GM12878 (cell line): ENCODE measurements at regions not wholly inside any gene's neighbourhood (a gene's known extent, or its start where the extent isn't known, plus 50 kb on each side); places are given as distances from the start of the nearest gene placed in this dataset.

ENCODE experiments used
- ATAC-seq: fragments of 200-7000 bp; cut with Tn5 transposase; 3 replicates; pipeline ENCODE4 v1.9.1; 2020; ENCODE audit warnings: mild to moderate bottlenecking, moderate library complexity
- BruUV-seq: library from RNA; stranded (reverse); fragments of 400-500 nt; replicated peaks from 2 replicates; lab custom pipeline; 2021; lab: Mats Ljungman, UMichigan
- CTCF ChIA-PET: fragments of 300-600 bp; sonication (Branson Sonifier 250); formaldehyde crosslinking; extraction: SDS; loops from one replicate; lab custom pipeline; 2021; ENCODE audit warnings: inconsistent platforms; lab: Yijun Ruan, JAX
- POLR2A ChIA-PET: fragments of 350-600 bp; formaldehyde crosslinking; extraction: SDS; loops from one replicate; lab custom pipeline; 2021; ENCODE audit warnings: inconsistent platforms; lab: Charles Lee
- RAD21 ChIA-PET: fragments of 300-600 bp; sonication (Branson Sonifier 250); formaldehyde crosslinking; loops from one replicate; lab custom pipeline; 2023; ENCODE audit warnings: antibody characterized with exemption; ENCODE audit not compliant: unreplicated experiment; lab: Charles Lee
- SMC1A ChIA-PET: fragments of 300-600 bp; sonication (Branson Sonifier 250); formaldehyde crosslinking; loops from one replicate; lab custom pipeline; 2023; ENCODE audit not compliant: unreplicated experiment, uncharacterized antibody; lab: Charles Lee
- DNase-seq: peaks from one replicate; pipeline ENCODE4 v3.0.0-alpha.2; 2011; ENCODE audit warnings: low read depth, low spot score
- FAIRE-seq: peaks from 3 replicates; lab custom pipeline; 2011; peaks lifted over from hg19 to GRCh38; lab: Jason Lieb, UNC
- H2AFZ ChIP-seq: 2 replicates; pipeline ENCODE4 v1.6.0; 2011; ENCODE audit warnings: low read depth, low read length, control low read depth; ENCODE audit not compliant: control insufficient read depth
- H3K27ac ChIP-seq: 2 replicates; pipeline ENCODE4 v1.5.1; 2011; ENCODE audit warnings: control low read depth; ENCODE audit not compliant: control insufficient read depth, insufficient read depth
- H3K27me3 ChIP-seq, 2 experiments: replicated peaks in 1 of 2; 2 replicates each; pipeline versions ENCODE4 v1.6.0 to v1.6.1; 2011; ENCODE audit warnings: low read length in 1 of 2; ENCODE audit not compliant: control insufficient read depth in 2 of 2, insufficient read depth in 2 of 2
- H3K36me3 ChIP-seq, 2 experiments: 2 replicates each; pipeline ENCODE4 v1.5.1; 2011; ENCODE audit warnings: low read length in 1 of 2; ENCODE audit not compliant: control insufficient read depth in 2 of 2, insufficient read depth in 2 of 2
- H3K4me1 ChIP-seq: 2 replicates; pipeline ENCODE4 v1.6.1; 2011; ENCODE audit warnings: mild to moderate bottlenecking, low read length, moderate library complexity, mixed read lengths; ENCODE audit not compliant: control insufficient read depth, insufficient read depth
- H3K4me2 ChIP-seq: 2 replicates; pipeline ENCODE4 v1.6.0; 2011; ENCODE audit warnings: control low read depth; ENCODE audit not compliant: control insufficient read depth, insufficient read depth
- H3K4me3 ChIP-seq: fragments of 200-600 bp; sonication (generic); 2 replicates; pipeline ENCODE4 v1.5.1; 2016
- H3K79me2 ChIP-seq: 2 replicates; pipeline ENCODE4 v1.6.0; 2011; ENCODE audit warnings: low read length; ENCODE audit not compliant: control insufficient read depth, insufficient read depth
- H3K9ac ChIP-seq: 2 replicates; pipeline ENCODE4 v1.8.0; 2011; ENCODE audit warnings: low read length, control low read depth, mixed read lengths; ENCODE audit not compliant: control insufficient read depth, insufficient read depth
- H3K9me3 ChIP-seq: replicated peaks from 3 replicates; pipeline ENCODE4 v1.5.1; 2011; ENCODE audit warnings: mild to moderate bottlenecking, low read length; ENCODE audit not compliant: control insufficient read depth, insufficient read depth
- H4K20me1 ChIP-seq: 2 replicates; pipeline ENCODE4 v1.6.0; 2011; ENCODE audit not compliant: control insufficient read depth, insufficient read depth
- HCFC1 ChIP-seq: fragments of 150-350 bp; IDR thresholded peaks from 2 replicates; pipeline ENCODE4 v1.6.1; 2014; ENCODE audit warnings: low read length
- MTA2 ChIP-seq: fragments of 450-650 bp; IDR thresholded peaks from 2 replicates; pipeline ENCODE4 v1.6.1; 2016; ENCODE audit warnings: low read depth, mild to moderate bottlenecking, moderate library complexity
- MYB ChIP-seq: fragments of 150-350 bp; IDR thresholded peaks from 2 replicates; pipeline ENCODE4 v1.6.1; 2014; ENCODE audit warnings: mild to moderate bottlenecking, low read depth, low read length, borderline replicate concordance
- NFIC ChIP-seq: IDR thresholded peaks from 2 replicates; pipeline ENCODE4 v1.6.1; 2012; ENCODE audit warnings: low read depth, mild to moderate bottlenecking, inconsistent platforms, low read length, moderate library complexity
- NR2C1 ChIP-seq: fragments of 450-650 bp; IDR thresholded peaks from 2 replicates; pipeline ENCODE4 v1.6.1; 2017; ENCODE audit warnings: antibody characterized with exemption, mild to moderate bottlenecking, moderate library complexity
- RBBP5 ChIP-seq: fragments of 200-600 bp; sonication (generic); conservative IDR thresholded peaks from 2 replicates; pipeline ENCODE4 v1.6.1; 2016
- ZNF274 ChIP-seq: IDR thresholded peaks from one replicate; pipeline ENCODE4 v1.8.0; 2011; ENCODE audit not compliant: insufficient read length, insufficient read depth
- WGBS: methylation state at CpG from one replicate; pipeline ENCODE4 v1.1.6; 2016; ENCODE audit warnings: low lambda C conversion rate; ENCODE audit not compliant: insufficient replicate concordance, insufficient coverage; ENCODE audit errors: missing lambda C conversion rate; 5-methylcytosine and 5-hydroxymethylcytosine counted together
- in situ Hi-C: fragments of 300-500 bp; cut with MboI; formaldehyde crosslinking; loops from 9 replicates; pipeline ENCODE4 v1.14.3; 2018; ENCODE audit warnings: mixed read lengths
- intact Hi-C: fragments of 100-400 bp; cut with micrococcal nuclease; formaldehyde crosslinking; loops from one replicate; pipeline ENCODE4 v1.14.2; 2022; ENCODE audit not compliant: unreplicated experiment
- TF ChIP-seq, protein P1 (sequence below), 3 experiments: IDR thresholded peaks in 2 of 3; conservative IDR thresholded peaks in 1 of 3; 2 replicates each; pipeline ENCODE4 v1.5.1; 2011; ENCODE audit warnings: low read depth in 3 of 3, low read length in 3 of 3, mild to moderate bottlenecking in 3 of 3, control low read depth in 2 of 3, moderate library complexity in 2 of 3, inconsistent platforms in 1 of 3, mixed read lengths in 1 of 3; ENCODE audit not compliant: control insufficient read depth in 2 of 3, insufficient read depth in 1 of 3; ENCODE audit errors: extremely low read depth in 1 of 3
- TF ChIP-seq, protein P2 (sequence below): fragments of 450-650 bp; IDR thresholded peaks from 2 replicates; pipeline ENCODE4 v1.6.1; 2017; ENCODE audit warnings: mild to moderate bottlenecking
- TF ChIP-seq, protein P3 (sequence below): fragments of 450-650 bp; formaldehyde crosslinking; IDR thresholded peaks from 2 replicates; pipeline ENCODE4 v1.4.0; 2022; ENCODE audit warnings: mild to moderate bottlenecking, moderate library complexity
- TF ChIP-seq, protein P4 (sequence below): fragments of 450-650 bp; IDR thresholded peaks from 2 replicates; pipeline ENCODE4 v1.6.1; 2017; ENCODE audit warnings: mild to moderate bottlenecking, low read depth, inconsistent platforms; ENCODE audit not compliant: poor library complexity, severe bottlenecking

DNA sequence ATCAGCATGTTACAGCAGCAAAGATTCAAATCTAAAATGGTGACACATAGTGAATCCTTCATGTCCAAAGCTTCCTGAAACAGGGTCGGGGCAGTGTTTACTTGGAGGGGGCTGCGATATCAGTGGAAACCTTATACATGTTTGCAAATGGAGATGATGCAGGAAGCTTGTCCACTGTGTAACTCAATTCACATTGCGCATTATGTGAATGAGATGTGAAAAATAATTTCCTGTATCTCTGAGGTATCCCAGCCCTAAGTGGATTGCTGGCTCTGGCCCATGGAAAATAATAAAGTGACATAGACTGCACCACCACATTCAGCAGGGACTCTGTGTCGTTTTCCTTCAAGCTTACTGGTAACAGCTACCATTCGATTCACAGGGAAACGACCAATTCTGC lies 505.5 kb downstream of the GALR1 start:
- Histone ChIP-seq H3K27me3 (no peaks in the 10 kb centered on the region), H3K4me3 (no peak overlapping the region), H3K36me3 (no peaks in the 10 kb centered on the region), H3K27ac (no peak overlapping the region), H3K9ac (no peak overlapping the region), H3K9me3 (no peaks in the 10 kb centered on the region), H3K79me2 (no peaks in the 10 kb centered on the region), H3K4me1 (no peaks in the 10 kb centered on the region), H2AFZ (no peak overlapping the region), H4K20me1 (no peaks in the 10 kb centered on the region), H3K4me2 (no peak overlapping the region)
- intact Hi-C loops = no loop called here
- 25% methylated on average over 6 of the region's 6 CpGs for WGBS
- no peak for DNase-seq
- no TSS peak for BruUV-seq
- POLR2A ChIA-PET = no interaction called here
- RAD21 ChIA-PET = no interaction called here
- ATAC-seq = no peak
- SMC1A ChIA-PET = no interaction called here
- CTCF ChIA-PET = interaction anchor here (1.1 kb wide), 1 partner anchor 10 kb away, joined by 3 read pairs; no protein-coding TSS in a partner anchor
- no peak for FAIRE-seq
- in situ Hi-C loops = no loop called here
- TF ChIP-seq, protein P1, sequence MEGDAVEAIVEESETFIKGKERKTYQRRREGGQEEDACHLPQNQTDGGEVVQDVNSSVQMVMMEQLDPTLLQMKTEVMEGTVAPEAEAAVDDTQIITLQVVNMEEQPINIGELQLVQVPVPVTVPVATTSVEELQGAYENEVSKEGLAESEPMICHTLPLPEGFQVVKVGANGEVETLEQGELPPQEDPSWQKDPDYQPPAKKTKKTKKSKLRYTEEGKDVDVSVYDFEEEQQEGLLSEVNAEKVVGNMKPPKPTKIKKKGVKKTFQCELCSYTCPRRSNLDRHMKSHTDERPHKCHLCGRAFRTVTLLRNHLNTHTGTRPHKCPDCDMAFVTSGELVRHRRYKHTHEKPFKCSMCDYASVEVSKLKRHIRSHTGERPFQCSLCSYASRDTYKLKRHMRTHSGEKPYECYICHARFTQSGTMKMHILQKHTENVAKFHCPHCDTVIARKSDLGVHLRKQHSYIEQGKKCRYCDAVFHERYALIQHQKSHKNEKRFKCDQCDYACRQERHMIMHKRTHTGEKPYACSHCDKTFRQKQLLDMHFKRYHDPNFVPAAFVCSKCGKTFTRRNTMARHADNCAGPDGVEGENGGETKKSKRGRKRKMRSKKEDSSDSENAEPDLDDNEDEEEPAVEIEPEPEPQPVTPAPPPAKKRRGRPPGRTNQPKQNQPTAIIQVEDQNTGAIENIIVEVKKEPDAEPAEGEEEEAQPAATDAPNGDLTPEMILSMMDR (IDR thresholded peaks at IDR 0.05 in 2 of 3, conservative IDR thresholded peaks at IDR 0.05 in 1 of 3; ENCODE audit: control insufficient read depth in 2 of 3, extremely low read depth in 1 of 3, insufficient read depth in 1 of 3, low read depth in 3 of 3, low read length in 3 of 3) = no peak
- TF ChIP-seq NR2C1 (no peak), ZNF274 (no peak), NFIC (no peak), MYB (no peak), RBBP5 (no peak), HCFC1 (no peak), MTA2 (no peak)
- TF ChIP-seq, protein P2, sequence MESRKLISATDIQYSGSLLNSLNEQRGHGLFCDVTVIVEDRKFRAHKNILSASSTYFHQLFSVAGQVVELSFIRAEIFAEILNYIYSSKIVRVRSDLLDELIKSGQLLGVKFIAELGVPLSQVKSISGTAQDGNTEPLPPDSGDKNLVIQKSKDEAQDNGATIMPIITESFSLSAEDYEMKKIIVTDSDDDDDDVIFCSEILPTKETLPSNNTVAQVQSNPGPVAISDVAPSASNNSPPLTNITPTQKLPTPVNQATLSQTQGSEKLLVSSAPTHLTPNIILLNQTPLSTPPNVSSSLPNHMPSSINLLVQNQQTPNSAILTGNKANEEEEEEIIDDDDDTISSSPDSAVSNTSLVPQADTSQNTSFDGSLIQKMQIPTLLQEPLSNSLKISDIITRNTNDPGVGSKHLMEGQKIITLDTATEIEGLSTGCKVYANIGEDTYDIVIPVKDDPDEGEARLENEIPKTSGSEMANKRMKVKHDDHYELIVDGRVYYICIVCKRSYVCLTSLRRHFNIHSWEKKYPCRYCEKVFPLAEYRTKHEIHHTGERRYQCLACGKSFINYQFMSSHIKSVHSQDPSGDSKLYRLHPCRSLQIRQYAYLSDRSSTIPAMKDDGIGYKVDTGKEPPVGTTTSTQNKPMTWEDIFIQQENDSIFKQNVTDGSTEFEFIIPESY = no peak
- TF ChIP-seq, protein P3, sequence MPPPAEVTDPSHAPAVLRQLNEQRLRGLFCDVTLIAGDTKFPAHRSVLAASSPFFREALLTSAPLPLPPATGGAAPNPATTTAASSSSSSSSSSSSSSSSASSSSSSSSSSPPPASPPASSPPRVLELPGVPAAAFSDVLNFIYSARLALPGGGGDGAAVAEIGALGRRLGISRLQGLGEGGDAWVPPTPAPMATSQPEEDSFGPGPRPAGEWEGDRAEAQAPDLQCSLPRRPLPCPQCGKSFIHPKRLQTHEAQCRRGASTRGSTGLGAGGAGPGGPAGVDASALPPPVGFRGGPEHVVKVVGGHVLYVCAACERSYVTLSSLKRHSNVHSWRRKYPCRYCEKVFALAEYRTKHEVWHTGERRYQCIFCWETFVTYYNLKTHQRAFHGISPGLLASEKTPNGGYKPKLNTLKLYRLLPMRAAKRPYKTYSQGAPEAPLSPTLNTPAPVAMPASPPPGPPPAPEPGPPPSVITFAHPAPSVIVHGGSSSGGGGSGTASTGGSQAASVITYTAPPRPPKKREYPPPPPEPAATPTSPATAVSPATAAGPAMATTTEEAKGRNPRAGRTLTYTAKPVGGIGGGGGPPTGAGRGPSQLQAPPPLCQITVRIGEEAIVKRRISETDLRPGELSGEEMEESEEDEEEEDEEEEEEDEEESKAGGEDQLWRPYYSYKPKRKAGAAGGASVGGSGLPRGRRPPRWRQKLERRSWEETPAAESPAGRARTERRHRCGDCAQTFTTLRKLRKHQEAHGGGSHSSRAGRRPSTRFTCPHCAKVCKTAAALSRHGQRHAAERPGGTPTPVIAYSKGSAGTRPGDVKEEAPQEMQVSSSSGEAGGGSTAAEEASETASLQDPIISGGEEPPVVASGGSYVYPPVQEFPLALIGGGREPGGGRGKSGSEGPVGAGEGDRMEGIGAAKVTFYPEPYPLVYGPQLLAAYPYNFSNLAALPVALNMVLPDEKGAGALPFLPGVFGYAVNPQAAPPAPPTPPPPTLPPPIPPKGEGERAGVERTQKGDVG = no peak
- TF ChIP-seq, protein P4, sequence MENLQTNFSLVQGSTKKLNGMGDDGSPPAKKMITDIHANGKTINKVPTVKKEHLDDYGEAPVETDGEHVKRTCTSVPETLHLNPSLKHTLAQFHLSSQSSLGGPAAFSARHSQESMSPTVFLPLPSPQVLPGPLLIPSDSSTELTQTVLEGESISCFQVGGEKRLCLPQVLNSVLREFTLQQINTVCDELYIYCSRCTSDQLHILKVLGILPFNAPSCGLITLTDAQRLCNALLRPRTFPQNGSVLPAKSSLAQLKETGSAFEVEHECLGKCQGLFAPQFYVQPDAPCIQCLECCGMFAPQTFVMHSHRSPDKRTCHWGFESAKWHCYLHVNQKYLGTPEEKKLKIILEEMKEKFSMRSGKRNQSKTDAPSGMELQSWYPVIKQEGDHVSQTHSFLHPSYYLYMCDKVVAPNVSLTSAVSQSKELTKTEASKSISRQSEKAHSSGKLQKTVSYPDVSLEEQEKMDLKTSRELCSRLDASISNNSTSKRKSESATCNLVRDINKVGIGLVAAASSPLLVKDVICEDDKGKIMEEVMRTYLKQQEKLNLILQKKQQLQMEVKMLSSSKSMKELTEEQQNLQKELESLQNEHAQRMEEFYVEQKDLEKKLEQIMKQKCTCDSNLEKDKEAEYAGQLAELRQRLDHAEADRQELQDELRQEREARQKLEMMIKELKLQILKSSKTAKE = no peak
